SK-N-SH treated with all-trans-retinoic acid at 6 μM for 48 hours (cell line): ENCODE measurements at regions not wholly inside any gene's neighbourhood (a gene's known extent, or its start where the extent isn't known, plus 50 kb on each side); places are given as distances from the start of the nearest gene placed in this dataset.

Experiments used
- ATAC-seq: fragments of 200-7000 bp; cut with Tn5 transposase; 3 replicates; pipeline ENCODE4 v1.9.1; 2020; ENCODE audit warnings: mild to moderate bottlenecking, moderate library complexity
- ARNTL ChIP-seq: fragments of 450-650 bp; formaldehyde crosslinking; IDR thresholded peaks from 2 replicates; pipeline ENCODE4 v1.5.0; 2020; ENCODE audit warnings: low read depth, mild to moderate bottlenecking, moderate library complexity, borderline replicate concordance
- BACH2 ChIP-seq: fragments of 250-450 bp; sonication (Bioruptor Pico); IDR thresholded peaks from 2 replicates; pipeline ENCODE4 v1.9.0; 2021; ENCODE audit warnings: mild to moderate bottlenecking, borderline replicate concordance
- ESRRG ChIP-seq: fragments of 250-450 bp; sonication (Bioruptor Pico); IDR thresholded peaks from 2 replicates; pipeline ENCODE4 v1.6.1; 2021; ENCODE audit warnings: mild to moderate bottlenecking
- GLIS3 ChIP-seq: fragments of 250-450 bp; sonication (Bioruptor Pico); IDR thresholded peaks from 2 replicates; pipeline ENCODE4 v1.5.0; 2020; ENCODE audit warnings: mild to moderate bottlenecking, moderate library complexity
- ISL1 ChIP-seq: fragments of 250-450 bp; sonication (Bioruptor Pico); IDR thresholded peaks from 2 replicates; pipeline ENCODE4 v2.1.2; 2022; ENCODE audit warnings: mild to moderate bottlenecking, moderate library complexity
- OSR1 ChIP-seq: fragments of 250-450 bp; sonication (Bioruptor Pico); IDR thresholded peaks from 2 replicates; pipeline ENCODE4 v1.8.0; 2022; ENCODE audit warnings: moderate library complexity, mild to moderate bottlenecking, inconsistent platforms
- PPARA ChIP-seq: fragments of 250-450 bp; sonication (Bioruptor Pico); IDR thresholded peaks from 2 replicates; pipeline ENCODE4 v1.5.0; 2020; ENCODE audit warnings: mild to moderate bottlenecking, borderline replicate concordance
- RARB ChIP-seq: fragments of 250-450 bp; sonication (Bioruptor Pico); IDR thresholded peaks from 2 replicates; pipeline ENCODE4 v1.8.0; 2021; ENCODE audit warnings: mild to moderate bottlenecking, moderate library complexity
- SNAI2 ChIP-seq: fragments of 250-450 bp; sonication (Bioruptor Pico); IDR thresholded peaks from 2 replicates; pipeline ENCODE4 v1.5.0; 2020; ENCODE audit warnings: mild to moderate bottlenecking, moderate library complexity
- TCF4 ChIP-seq: fragments of 250-450 bp; sonication (Bioruptor Pico); IDR thresholded peaks from 2 replicates; pipeline ENCODE4 v1.8.0; 2021; ENCODE audit warnings: mild to moderate bottlenecking, moderate library complexity, borderline replicate concordance
- TOX ChIP-seq: fragments of 250-450 bp; sonication (Bioruptor Pico); IDR thresholded peaks from 2 replicates; pipeline ENCODE4 v1.8.0; 2021; ENCODE audit warnings: mild to moderate bottlenecking, moderate library complexity, borderline replicate concordance
- ZFP30 ChIP-seq: fragments of 450-650 bp; formaldehyde crosslinking; IDR thresholded peaks from 2 replicates; pipeline ENCODE4 v1.5.0; 2022; ENCODE audit warnings: mild to moderate bottlenecking, moderate library complexity
- ZNF565 ChIP-seq: fragments of 450-650 bp; formaldehyde crosslinking; conservative IDR thresholded peaks from 2 replicates; pipeline ENCODE4 v1.5.0; 2020; ENCODE audit warnings: low read depth, mild to moderate bottlenecking, moderate library complexity
- ZNF70 ChIP-seq: fragments of 450-650 bp; formaldehyde crosslinking; IDR thresholded peaks from 2 replicates; pipeline ENCODE4 v1.5.0; 2020; ENCODE audit warnings: mild to moderate bottlenecking, moderate library complexity
- TF ChIP-seq, protein P1 (sequence below): fragments of 250-450 bp; sonication (Bioruptor Pico); IDR thresholded peaks from 2 replicates; pipeline ENCODE4 v1.5.1; 2021; ENCODE audit warnings: mild to moderate bottlenecking, moderate library complexity
- TF ChIP-seq, protein P2 (sequence below): fragments of 250-450 bp; sonication (Bioruptor Pico); IDR thresholded peaks from 2 replicates; pipeline ENCODE4 v1.5.0; 2020; ENCODE audit warnings: mild to moderate bottlenecking, moderate library complexity
- TF ChIP-seq, protein P3 (sequence below): fragments of 250-450 bp; sonication (Bioruptor Pico); IDR thresholded peaks from 2 replicates; pipeline ENCODE4 v1.8.0; 2021; ENCODE audit warnings: low read depth, mild to moderate bottlenecking, moderate library complexity, borderline replicate concordance
- TF ChIP-seq, protein P4 (sequence below): fragments of 250-450 bp; sonication (Bioruptor Pico); IDR thresholded peaks from 2 replicates; pipeline ENCODE4 v1.8.0; 2020; ENCODE audit warnings: mild to moderate bottlenecking, moderate library complexity, borderline replicate concordance
- TF ChIP-seq, protein P5 (sequence below): fragments of 250-450 bp; sonication (Bioruptor Pico); IDR thresholded peaks from 2 replicates; pipeline ENCODE4 v1.5.1; 2020; ENCODE audit warnings: low read depth, mild to moderate bottlenecking, moderate library complexity

DNA sequence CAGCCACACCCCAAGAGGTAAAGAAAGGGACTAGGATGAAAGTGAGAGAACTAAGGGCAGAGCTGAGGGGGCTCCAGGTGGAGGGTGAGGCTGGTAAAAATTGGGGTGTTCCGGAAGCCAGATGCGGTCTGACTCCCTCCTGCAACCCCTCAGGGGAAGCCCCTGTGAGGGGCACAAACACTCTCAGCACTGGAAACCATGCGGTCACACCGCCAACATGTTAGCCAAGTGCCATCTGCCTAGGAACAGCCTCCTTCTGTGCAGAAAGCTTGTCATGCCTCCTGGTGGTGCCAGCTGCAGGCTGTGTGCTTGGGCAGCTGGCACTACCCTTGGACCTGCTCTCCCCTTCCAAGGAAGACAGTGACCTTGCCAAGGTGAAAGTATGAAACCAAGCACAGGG, 83.5 kb upstream of the RPL38 start:
- TF ChIP-seq RARB (CRISPR knock-in tag): no peak
- no peak for TF ChIP-seq ISL1 (CRISPR knock-in tag)
- no peak for TF ChIP-seq TCF4
- no peak for TF ChIP-seq SNAI2
- TF ChIP-seq PPARA (CRISPR knock-in tag): no peak
- no peak for TF ChIP-seq ZNF565 (CRISPR knock-in tag)
- no peak for TF ChIP-seq ARNTL
- TF ChIP-seq TOX (CRISPR knock-in tag): no peak
- TF ChIP-seq, protein P1, sequence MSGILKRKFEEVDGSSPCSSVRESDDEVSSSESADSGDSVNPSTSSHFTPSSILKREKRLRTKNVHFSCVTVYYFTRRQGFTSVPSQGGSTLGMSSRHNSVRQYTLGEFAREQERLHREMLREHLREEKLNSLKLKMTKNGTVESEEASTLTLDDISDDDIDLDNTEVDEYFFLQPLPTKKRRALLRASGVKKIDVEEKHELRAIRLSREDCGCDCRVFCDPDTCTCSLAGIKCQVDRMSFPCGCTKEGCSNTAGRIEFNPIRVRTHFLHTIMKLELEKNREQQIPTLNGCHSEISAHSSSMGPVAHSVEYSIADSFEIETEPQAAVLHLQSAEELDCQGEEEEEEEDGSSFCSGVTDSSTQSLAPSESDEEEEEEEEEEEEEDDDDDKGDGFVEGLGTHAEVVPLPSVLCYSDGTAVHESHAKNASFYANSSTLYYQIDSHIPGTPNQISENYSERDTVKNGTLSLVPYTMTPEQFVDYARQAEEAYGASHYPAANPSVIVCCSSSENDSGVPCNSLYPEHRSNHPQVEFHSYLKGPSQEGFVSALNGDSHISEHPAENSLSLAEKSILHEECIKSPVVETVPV (CRISPR knock-in tag): no peak
- TF ChIP-seq GLIS3: no peak
- no peak for TF ChIP-seq BACH2 (CRISPR knock-in tag)
- TF ChIP-seq ZFP30 (CRISPR knock-in tag): no peak
- TF ChIP-seq, protein P2, sequence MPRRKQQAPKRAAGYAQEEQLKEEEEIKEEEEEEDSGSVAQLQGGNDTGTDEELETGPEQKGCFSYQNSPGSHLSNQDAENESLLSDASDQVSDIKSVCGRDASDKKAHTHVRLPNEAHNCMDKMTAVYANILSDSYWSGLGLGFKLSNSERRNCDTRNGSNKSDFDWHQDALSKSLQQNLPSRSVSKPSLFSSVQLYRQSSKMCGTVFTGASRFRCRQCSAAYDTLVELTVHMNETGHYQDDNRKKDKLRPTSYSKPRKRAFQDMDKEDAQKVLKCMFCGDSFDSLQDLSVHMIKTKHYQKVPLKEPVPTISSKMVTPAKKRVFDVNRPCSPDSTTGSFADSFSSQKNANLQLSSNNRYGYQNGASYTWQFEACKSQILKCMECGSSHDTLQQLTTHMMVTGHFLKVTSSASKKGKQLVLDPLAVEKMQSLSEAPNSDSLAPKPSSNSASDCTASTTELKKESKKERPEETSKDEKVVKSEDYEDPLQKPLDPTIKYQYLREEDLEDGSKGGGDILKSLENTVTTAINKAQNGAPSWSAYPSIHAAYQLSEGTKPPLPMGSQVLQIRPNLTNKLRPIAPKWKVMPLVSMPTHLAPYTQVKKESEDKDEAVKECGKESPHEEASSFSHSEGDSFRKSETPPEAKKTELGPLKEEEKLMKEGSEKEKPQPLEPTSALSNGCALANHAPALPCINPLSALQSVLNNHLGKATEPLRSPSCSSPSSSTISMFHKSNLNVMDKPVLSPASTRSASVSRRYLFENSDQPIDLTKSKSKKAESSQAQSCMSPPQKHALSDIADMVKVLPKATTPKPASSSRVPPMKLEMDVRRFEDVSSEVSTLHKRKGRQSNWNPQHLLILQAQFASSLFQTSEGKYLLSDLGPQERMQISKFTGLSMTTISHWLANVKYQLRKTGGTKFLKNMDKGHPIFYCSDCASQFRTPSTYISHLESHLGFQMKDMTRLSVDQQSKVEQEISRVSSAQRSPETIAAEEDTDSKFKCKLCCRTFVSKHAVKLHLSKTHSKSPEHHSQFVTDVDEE: no peak
- TF ChIP-seq OSR1 (CRISPR knock-in tag): no peak
- TF ChIP-seq, all 23 proteins: peak for 0

DNA sequence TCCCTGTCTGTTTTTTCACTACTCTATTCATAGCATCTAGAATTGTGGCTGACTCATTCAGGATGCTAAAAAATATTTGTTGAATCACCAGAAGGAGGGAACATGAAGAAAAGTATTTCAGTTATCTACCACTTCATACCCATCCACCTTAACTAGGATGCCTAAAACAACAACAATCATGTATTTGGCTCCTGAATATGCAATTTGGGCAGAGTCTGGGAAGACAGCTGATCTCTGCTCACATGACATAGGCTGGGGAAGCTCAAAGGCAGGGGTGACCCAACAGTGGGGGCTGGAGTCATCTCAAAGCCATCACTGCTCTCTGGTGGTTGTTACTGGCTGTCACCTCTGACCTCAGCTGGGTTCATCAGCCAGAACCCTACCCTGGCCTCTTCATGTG, 80.1 kb upstream of the RPL38 start:
- TF ChIP-seq, protein P1 (CRISPR knock-in tag): no peak
- TF ChIP-seq TOX (CRISPR knock-in tag) (no peak), RARB (CRISPR knock-in tag) (no peak), ZNF565 (CRISPR knock-in tag) (no peak), OSR1 (CRISPR knock-in tag) (no peak), ESRRG (CRISPR knock-in tag) (no peak), ZFP30 (CRISPR knock-in tag) (no peak), TCF4 (no peak), GLIS3 (no peak), ARNTL (no peak), PPARA (CRISPR knock-in tag) (no peak), ISL1 (CRISPR knock-in tag) (no peak), SNAI2 (no peak), ZNF70 (CRISPR knock-in tag) (no peak)
- TF ChIP-seq, protein P3, sequence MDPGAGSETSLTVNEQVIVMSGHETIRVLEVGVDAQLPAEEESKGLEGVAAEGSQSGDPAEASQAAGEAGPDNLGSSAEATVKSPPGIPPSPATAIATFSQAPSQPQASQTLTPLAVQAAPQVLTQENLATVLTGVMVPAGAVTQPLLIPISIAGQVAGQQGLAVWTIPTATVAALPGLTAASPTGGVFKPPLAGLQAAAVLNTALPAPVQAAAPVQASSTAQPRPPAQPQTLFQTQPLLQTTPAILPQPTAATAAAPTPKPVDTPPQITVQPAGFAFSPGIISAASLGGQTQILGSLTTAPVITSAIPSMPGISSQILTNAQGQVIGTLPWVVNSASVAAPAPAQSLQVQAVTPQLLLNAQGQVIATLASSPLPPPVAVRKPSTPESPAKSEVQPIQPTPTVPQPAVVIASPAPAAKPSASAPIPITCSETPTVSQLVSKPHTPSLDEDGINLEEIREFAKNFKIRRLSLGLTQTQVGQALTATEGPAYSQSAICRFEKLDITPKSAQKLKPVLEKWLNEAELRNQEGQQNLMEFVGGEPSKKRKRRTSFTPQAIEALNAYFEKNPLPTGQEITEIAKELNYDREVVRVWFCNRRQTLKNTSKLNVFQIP (CRISPR knock-in tag): no peak
- TF ChIP-seq, protein P4, sequence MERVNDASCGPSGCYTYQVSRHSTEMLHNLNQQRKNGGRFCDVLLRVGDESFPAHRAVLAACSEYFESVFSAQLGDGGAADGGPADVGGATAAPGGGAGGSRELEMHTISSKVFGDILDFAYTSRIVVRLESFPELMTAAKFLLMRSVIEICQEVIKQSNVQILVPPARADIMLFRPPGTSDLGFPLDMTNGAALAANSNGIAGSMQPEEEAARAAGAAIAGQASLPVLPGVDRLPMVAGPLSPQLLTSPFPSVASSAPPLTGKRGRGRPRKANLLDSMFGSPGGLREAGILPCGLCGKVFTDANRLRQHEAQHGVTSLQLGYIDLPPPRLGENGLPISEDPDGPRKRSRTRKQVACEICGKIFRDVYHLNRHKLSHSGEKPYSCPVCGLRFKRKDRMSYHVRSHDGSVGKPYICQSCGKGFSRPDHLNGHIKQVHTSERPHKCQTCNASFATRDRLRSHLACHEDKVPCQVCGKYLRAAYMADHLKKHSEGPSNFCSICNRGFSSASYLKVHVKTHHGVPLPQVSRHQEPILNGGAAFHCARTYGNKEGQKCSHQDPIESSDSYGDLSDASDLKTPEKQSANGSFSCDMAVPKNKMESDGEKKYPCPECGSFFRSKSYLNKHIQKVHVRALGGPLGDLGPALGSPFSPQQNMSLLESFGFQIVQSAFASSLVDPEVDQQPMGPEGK: no peak
- TF ChIP-seq, protein P5, sequence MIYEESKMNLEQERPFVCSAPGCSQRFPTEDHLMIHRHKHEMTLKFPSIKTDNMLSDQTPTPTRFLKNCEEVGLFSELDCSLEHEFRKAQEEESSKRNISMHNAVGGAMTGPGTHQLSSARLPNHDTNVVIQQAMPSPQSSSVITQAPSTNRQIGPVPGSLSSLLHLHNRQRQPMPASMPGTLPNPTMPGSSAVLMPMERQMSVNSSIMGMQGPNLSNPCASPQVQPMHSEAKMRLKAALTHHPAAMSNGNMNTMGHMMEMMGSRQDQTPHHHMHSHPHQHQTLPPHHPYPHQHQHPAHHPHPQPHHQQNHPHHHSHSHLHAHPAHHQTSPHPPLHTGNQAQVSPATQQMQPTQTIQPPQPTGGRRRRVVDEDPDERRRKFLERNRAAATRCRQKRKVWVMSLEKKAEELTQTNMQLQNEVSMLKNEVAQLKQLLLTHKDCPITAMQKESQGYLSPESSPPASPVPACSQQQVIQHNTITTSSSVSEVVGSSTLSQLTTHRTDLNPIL (CRISPR knock-in tag): no peak
- TF ChIP-seq, protein P2: no peak
- no peak for ATAC-seq

More for the DNA sequence above, 83.5 kb upstream of the RPL38 start:
- ATAC-seq: no peak
